HG03457 (cell line): ENCODE measurements at regions not wholly inside any gene's neighbourhood (a gene's known extent, or its start where the extent isn't known, plus 50 kb on each side); places are given as distances from the start of the nearest gene placed in this dataset.

Source experiments
- ATAC-seq: cut with Tn5 transposase; IDR thresholded peaks from one replicate; pipeline ENCODE4 v1.9.1; 2021; ENCODE audit warnings: moderate number of reproducible peaks; ENCODE audit not compliant: unreplicated experiment

GRCh38 chr20:11195899-11196558 is 522.2 kb upstream of the JAG1 start:
- ATAC-seq: no peak

- no peak for ATAC-seq
These were observed 524.1 kb upstream of the JAG1 start for GRCh38 chr20:11197851-11198250.

- no peak for ATAC-seq
These were observed 526.6 kb upstream of the JAG1 start for GRCh38 chr20:11200423-11200822.

- peak; percentile 60 for ATAC-seq
These were observed 531.3 kb upstream of the JAG1 start for GRCh38 chr20:11204926-11205768.

- no peak for ATAC-seq
These were observed 532.1 kb upstream of the JAG1 start for GRCh38 chr20:11205769-11206362.

- no peak for ATAC-seq
These were observed 534.1 kb upstream of the JAG1 start for GRCh38 chr20:11207749-11208502.

GRCh38 chr20:11210611-11211010 is 536.8 kb upstream of the JAG1 start:
- no peak for ATAC-seq

GRCh38 chr20:11212272-11212671 is 538.5 kb upstream of the JAG1 start:
- ATAC-seq: no peak

GRCh38 chr20:11212902-11213301 is 539.1 kb upstream of the JAG1 start:
- no peak for ATAC-seq

- no peak for ATAC-seq
These were observed 540.5 kb upstream of the JAG1 start for GRCh38 chr20:11214256-11214840.

GRCh38 chr20:11216451-11217314 is 542.9 kb upstream of the JAG1 start:
- ATAC-seq: no peak

- ATAC-seq: no peak
These were observed 543.8 kb upstream of the JAG1 start for GRCh38 chr20:11217326-11218172.

GRCh38 chr20:11218173-11218680 is 544.4 kb upstream of the JAG1 start:
- no peak for ATAC-seq

- ATAC-seq: no peak
These were observed 545.4 kb upstream of the JAG1 start for GRCh38 chr20:11219192-11219591.

GRCh38 chr20:11221046-11221445 is 547.2 kb upstream of the JAG1 start:
- ATAC-seq: no peak

GRCh38 chr20:11222243-11222642 is 548.4 kb upstream of the JAG1 start:
- no peak for ATAC-seq

- no peak for ATAC-seq
These were observed 553.8 kb upstream of the JAG1 start for GRCh38 chr20:11227602-11228001.

- no peak for ATAC-seq
These were observed 556.0 kb upstream of the JAG1 start for GRCh38 chr20:11229772-11230171.

GRCh38 chr20:11230999-11231398 is 557.2 kb upstream of the JAG1 start:
- no peak for ATAC-seq
